Kidney epithelial cell (primary cell): ENCODE measurements at regions not wholly inside any gene's neighbourhood (a gene's known extent, or its start where the extent isn't known, plus 50 kb on each side); places are given as distances from the start of the nearest gene placed in this dataset.

Source experiments
- DNase-seq: peaks from one replicate; pipeline ENCODE4 v3.0.0-alpha.2; 2010; ENCODE audit warnings: low read depth
- H3K27me3 ChIP-seq: 2 replicates; pipeline ENCODE4 v1.6.0; 2011; ENCODE audit warnings: low read length; ENCODE audit not compliant: control insufficient read depth, insufficient read depth
- H3K36me3 ChIP-seq: 2 replicates; pipeline ENCODE4 v1.5.1; 2011; ENCODE audit warnings: low read length; ENCODE audit not compliant: control insufficient read depth, insufficient read depth
- H3K4me3 ChIP-seq: 2 replicates; pipeline ENCODE4 v1.5.1; 2011; ENCODE audit warnings: low read depth, mild to moderate bottlenecking, control low read depth, low read length
- TF ChIP-seq, protein P1 (sequence below): IDR thresholded peaks from 2 replicates; pipeline ENCODE4 v1.5.1; 2011; ENCODE audit warnings: mild to moderate bottlenecking, moderate library complexity, low read length, control low read depth, inconsistent platforms; ENCODE audit not compliant: insufficient read depth, poor library complexity, severe bottlenecking

DNA sequence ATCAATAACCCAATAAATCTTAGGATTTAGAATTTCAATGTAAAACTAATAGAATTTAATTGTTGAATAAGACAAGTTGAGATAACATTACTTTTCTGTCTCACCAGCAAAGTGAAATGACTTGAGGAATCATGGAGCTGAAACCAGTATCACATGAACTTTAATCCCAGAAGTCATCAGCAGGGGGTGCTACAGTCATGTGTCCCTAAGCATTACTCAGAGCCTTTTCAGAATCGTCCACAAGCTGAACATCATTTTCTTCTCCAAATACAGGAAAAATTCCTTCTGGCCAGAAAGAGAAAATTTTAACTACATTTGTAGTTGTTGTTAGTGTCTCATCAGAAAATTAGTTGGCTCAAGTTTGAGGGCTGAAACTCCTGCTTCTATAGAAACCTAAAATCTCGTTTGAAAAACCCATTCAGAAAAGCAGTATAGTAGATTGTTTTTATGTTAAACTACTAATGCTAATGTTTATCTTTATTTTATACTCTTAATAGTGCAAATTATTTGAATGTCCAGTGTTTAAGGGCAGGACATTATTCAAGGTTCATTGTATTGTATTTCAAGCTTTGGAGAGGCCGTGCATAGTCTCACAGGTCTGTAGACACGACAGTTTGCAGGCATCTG lies 384.1 kb downstream of the PLOD2 start:
- Histone ChIP-seq H3K36me3 (no peaks in the 10 kb centered on the region), H3K27me3 (no peaks in the 10 kb centered on the region), H3K4me3 (no peak overlapping the region)
- TF ChIP-seq, protein P1, sequence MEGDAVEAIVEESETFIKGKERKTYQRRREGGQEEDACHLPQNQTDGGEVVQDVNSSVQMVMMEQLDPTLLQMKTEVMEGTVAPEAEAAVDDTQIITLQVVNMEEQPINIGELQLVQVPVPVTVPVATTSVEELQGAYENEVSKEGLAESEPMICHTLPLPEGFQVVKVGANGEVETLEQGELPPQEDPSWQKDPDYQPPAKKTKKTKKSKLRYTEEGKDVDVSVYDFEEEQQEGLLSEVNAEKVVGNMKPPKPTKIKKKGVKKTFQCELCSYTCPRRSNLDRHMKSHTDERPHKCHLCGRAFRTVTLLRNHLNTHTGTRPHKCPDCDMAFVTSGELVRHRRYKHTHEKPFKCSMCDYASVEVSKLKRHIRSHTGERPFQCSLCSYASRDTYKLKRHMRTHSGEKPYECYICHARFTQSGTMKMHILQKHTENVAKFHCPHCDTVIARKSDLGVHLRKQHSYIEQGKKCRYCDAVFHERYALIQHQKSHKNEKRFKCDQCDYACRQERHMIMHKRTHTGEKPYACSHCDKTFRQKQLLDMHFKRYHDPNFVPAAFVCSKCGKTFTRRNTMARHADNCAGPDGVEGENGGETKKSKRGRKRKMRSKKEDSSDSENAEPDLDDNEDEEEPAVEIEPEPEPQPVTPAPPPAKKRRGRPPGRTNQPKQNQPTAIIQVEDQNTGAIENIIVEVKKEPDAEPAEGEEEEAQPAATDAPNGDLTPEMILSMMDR: peak; percentile 58
- DNase-seq: peak; percentile 16

DNA sequence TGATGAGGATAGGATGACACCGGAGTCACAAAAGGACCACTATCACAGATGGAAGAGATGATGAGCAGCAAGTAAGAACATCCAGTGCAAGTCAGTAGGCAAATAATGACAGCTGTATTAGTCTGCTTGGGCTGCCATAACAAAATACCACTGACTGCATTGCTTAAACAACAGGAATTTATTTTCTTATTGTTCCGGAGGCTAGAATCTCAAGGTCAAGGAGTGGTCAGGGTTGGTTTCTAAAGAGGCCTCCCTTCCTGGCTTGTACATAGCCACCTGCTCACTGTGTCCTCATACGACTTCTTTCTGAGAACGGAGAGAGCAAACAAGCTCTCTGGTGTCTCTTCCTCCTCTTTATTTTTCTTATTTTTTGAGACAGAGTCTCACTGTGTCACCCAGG lies 380.7 kb downstream of the PLOD2 start:
- DNase-seq: no peak
- no peak overlapping the region for H3K4me3 ChIP-seq
- TF ChIP-seq, protein P1: no peak
- no peaks in the 10 kb centered on the region for H3K27me3 ChIP-seq
- H3K36me3 ChIP-seq: no peaks in the 10 kb centered on the region

DNA sequence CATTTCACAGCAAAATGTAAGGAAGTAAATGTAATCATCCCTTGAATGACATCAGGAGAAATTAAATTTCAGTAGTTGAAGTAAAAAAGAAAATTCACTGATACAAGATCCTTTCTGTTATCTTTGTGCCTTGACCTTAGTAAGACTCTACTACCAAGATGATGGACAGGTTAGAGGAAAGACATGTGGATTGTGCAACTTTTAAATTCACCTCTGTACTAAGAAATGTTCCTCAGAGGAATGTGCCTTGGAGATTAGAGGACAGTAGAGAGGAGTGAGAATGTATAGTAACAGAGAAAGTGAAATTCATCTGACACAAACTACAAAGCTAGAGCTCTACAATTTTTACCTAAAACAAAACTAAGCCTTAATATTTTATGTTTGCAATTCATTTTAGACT lies 375.3 kb downstream of the PLOD2 start:
- Histone ChIP-seq H3K4me3 (no peak overlapping the region), H3K27me3 (no peaks in the 10 kb centered on the region), H3K36me3 (no peaks in the 10 kb centered on the region)
- TF ChIP-seq, protein P1: no peak
- DNase-seq: no peak

DNA sequence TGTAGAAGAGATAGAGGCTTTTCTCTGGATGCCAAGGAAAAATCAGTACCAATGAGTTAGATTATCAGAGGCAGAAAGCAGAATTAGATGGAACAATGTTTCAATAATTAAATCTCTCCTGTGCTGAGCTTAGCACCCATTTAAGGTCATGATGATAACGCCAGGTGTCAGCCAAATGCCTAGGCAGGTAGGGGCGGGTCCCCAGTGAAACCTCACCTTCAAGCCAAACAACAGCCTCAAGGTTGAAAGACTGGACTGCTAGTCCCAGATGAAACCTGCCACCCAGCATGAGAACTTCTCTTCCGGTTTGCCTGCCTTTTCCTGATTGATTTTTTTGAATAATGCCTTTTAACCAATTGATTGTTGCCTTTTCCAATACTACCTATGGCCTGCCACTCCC lies 363.0 kb downstream of the PLOD2 start:
- TF ChIP-seq, protein P1: no peak
- no peaks in the 10 kb centered on the region for H3K36me3 ChIP-seq
- no peak for DNase-seq

DNA sequence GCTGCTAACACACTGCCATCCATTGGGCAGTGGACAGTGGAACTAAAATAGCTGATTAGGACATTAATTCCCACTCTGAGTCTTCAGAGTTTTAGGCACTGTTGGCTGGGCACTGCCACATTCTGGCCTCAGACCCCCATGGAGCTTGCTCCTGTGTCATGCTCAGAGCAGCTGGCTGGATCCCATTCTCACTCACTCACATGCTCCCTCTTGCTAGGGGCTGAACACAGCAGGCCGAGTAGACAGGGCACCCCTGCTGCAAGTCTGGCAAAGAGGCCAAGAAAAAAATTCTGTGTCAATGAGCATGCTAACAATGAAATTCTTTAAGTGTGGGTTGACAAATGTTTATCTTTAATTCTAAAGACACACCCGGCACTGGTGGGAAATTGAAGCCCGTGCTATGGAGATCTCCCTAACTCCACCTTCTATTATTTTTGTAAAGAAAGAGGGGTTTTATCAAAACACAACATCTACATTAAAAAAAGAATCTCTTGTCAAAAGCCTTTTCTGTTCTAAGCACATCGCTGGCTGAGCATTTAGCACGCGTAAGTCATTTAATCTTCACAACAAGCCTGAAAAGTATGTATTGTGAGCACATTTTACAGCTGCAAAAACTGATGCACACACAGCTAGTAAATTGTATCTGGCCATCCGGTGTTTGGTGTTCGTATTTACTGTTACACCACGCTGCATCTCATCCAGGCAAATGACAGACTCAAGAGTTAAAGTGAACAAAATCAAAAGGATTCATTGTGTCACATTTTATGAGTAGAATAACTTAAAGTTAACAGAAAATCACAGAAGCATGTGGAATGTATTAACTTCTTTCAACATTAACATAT lies 362.1 kb downstream of the PLOD2 start:
- no peak overlapping the region for H3K4me3 ChIP-seq
- no peak for DNase-seq
- H3K27me3 ChIP-seq: no peaks in the 10 kb centered on the region
- H3K36me3 ChIP-seq: no peaks in the 10 kb centered on the region
- TF ChIP-seq, protein P1: no peak

More for the DNA sequence above, 363.0 kb downstream of the PLOD2 start:
- Histone ChIP-seq H3K4me3 (no peak overlapping the region), H3K27me3 (no peaks in the 10 kb centered on the region)

DNA sequence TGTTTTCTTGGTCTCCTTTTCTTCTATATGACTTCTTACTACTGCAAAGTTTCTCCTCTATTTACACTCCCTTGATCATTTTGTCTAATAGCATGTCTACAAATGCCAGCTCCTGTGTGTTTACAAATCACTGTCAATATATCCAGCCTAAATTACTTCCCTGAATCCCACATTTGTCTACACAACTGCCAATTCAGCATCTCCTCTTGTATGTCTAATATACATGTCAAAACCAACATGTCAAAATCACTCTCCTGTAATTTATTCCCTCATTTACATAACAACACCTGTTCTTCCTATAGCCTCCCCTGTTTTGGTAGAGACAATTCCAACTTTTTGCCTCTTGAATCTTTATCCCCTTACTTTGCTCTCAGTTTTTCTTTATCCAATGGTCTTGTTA lies 359.3 kb downstream of the PLOD2 start:
- Histone ChIP-seq H3K27me3 (no peaks in the 10 kb centered on the region), H3K36me3 (no peaks in the 10 kb centered on the region), H3K4me3 (no peak overlapping the region)
- DNase-seq: no peak
- TF ChIP-seq, protein P1: no peak
